NCI-H1417 (cell line): ENCODE measurements at regions not wholly inside any gene's neighbourhood (a gene's known extent, or its start where the extent isn't known, plus 50 kb on each side); places are given as distances from the start of the nearest gene placed in this dataset.

ENCODE experiments used
- DNase-seq, 3 experiments: peaks; one replicate each; lab custom pipeline; 2025; lab: John Stamatoyannopoulos, UW

GRCh38 chr3:188974856-188975599, 196.7 kb upstream of the TPRG1 start:
- DNase-seq, result no peak

DNA sequence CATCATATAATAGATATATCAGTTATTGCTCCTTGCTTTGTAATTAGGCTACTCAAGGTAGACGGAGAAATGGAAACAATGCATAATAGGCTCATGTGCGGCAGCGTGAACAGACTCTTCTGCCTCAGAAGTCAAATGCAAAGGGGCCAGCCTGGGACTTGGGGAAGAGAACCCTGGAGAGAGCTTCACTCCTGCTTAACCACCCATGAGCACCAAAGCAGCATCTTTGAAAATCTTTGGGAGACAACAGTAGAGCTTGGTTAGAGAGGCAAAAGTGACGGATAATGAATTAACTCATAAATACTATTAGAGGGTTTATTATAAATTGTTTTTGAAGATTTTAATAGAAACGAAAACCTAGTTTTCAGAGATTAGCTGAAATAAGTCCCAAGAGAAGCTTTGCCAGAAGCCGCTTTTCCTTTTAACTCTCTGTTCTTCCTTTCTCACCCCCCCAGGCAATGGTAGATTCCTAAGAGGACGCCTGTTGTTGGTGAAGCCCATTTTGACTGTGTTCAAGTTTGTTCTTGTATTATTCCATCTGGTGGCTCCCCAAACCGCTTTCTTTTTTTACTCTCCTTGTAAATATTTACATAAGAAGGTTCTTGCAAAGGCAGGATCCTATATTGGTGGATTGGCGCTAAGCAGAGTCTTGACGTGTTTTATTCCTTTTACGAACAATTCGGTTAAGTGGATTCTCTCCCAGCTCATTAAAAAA, 196.0 kb upstream of the TPRG1 start:
- peak in 2 of 3 experiments; percentile 50 to 74 for DNase-seq

GRCh38 chr3:188976407-188976806, 195.4 kb upstream of the TPRG1 start:
- no peak for DNase-seq

GRCh38 chr3:188978421-188979171, 193.2 kb upstream of the TPRG1 start:
- no peak for DNase-seq

DNA sequence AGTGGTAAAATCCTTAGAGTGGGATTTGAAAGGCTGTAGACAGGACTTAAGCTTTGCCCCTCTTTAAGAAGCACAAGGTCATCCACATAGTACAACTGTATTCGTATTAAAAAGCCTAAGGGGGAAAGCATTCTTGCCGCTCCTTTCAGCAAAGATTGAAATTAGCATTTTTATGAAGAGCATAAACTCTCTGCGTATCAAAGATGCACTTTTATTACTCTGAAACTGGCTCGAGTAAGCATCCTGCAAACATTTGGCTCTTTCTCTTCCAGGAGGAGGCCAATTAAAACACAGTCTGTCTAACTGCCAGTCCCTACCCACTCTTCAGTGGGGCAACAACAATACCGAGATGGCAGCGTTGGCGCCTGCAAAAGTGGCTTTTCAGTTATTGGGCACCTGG, 192.5 kb upstream of the TPRG1 start:
- DNase-seq, result no peak

GRCh38 chr3:188979669-188980310, 192.0 kb upstream of the TPRG1 start:
- no peak for DNase-seq

DNA sequence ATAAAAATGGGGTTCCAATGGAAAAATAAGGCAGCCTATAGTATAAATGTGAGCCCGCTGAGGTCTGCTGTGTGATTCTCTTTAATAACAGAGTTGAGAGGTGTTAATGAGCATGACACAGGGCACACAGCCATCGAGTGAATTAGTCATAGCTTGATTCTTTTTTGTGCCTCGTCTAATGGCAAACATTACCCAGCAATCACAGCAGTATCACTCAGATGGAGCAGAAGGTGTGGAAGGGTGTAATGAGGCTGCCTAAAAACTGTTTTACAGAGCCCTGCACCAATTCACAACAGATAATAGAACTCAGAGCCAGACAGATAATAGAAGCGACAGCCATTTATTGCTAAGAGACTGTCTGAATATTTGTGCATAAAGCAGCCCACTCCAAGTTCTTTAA, 178.6 kb upstream of the TPRG1 start:
- peak in 1 of 3 experiments; percentile 59 for DNase-seq

DNA sequence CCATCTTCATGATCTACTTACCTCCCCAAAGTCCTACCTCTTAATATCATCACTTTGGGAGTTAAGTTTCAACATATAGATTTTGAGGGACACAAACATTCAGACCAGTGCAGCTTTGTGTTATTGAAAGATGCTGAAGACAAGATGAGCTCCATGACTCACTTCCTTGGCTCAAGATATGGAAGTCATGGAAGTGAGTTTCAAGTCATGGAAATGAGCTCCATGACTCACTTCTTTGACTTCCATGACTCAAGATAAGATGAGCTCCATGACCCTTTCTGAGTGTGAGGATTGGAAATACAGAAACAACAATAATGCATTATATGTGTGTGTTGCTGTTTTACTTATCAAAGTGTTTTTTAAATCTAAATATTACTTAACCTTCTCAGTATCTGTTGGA, 170.2 kb upstream of the TPRG1 start:
- DNase-seq, result no peak

DNA sequence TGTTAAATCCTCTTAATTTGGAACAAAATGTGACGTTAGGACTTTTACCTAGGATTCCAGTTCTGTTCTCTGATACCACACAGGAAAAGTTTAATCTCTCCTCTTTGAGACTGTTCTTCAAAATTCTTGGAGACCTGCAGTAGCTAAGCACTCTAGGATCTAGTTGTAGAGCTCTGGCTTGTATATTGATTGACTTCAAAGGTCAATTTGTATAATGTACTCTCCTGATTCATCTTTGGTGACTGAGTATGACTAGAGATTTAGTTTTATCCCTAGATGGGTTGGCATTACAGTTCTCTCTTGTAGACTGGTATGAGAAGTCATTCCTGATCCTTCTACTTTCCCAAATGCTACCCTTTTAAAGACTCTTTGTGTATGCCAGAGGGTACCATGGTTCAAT, 168.4 kb upstream of the TPRG1 start:
- no peak for DNase-seq

DNA sequence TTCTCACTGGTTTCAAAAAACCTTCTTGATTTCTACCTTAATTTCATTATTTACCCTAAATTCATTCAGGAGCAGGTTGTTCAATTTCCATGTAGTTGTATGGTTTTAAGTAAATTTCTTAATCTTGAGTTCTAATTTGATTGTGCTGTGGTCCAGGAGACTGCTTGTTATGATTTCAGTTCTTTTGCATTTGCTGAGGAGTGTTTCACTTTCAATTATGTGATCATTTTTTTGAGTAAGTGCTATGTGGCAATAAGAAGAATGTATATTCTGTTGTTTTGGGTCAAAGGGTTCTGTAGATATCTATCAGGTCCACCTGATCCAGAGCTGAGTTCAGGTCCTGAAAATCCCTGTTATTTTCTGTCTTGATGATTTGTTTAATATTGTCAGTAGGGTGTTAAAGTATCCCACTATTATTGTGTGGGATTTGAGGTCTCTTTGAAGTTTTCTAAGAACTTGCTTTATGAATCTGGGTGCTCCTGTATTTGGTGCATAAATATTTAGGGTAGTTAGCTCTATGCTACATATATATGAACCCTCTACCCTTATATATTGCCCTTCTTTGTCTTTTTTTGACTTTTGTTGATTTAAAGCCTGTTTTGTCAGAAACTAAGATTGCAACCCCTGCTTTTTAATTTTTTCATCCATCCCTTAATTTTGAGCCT, 158.4 kb upstream of the TPRG1 start:
- DNase-seq, result no peak

- DNase-seq, result no peak
Observed at GRCh38 chr3:189014526-189014925, 157.2 kb upstream of the TPRG1 start.

- DNase-seq, result peak in 2 of 3 experiments; percentile 15 to 17
Observed at GRCh38 chr3:189022576-189023466, 148.9 kb upstream of the TPRG1 start.

DNA sequence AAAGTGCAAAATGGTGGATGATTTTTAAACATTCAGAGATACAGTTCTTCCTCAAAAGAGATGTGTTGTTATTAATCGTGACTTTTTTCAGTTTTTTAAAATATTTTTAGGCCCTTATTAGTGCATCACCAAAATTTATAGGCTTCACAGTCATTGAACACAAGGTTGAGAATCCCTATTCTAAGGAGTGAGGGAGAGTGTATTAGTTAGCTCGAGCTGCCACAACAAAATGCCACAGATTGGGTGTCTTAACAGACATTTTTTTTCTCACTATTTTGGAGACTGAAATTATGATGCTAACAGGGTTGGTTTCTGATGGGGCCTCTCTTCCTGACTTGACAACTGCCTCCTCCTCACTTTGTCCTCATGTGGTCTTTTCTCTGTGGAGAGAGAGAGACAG, 145.9 kb upstream of the TPRG1 start:
- no peak for DNase-seq

DNA sequence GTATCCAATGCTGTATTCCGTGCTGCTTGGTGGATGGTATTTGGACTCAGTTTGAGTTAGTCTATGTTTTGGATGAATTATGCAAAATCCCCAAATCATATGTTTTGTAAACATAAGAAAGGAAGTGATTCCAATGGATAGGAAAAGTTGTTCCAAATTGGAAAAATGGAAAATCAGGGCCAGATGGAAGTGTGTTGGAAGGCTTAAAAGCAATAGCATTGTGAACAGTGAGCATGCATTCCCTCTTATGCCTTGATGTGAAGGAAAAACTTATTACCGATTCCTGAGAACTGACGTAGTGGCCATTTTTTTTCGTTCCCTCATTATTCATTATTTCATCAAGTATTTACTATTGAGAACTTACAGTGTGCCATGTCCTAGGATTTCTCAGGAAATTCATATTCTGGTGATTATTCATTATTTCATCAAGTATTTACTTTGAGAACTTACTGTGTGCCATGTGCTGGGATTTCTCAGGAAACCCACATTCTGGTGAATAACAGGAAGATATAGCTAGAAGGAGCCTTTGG, 144.1 kb upstream of the TPRG1 start:
- DNase-seq, result no peak

- DNase-seq, result no peak
Observed at GRCh38 chr3:189038773-189039745, 132.7 kb upstream of the TPRG1 start.

DNA sequence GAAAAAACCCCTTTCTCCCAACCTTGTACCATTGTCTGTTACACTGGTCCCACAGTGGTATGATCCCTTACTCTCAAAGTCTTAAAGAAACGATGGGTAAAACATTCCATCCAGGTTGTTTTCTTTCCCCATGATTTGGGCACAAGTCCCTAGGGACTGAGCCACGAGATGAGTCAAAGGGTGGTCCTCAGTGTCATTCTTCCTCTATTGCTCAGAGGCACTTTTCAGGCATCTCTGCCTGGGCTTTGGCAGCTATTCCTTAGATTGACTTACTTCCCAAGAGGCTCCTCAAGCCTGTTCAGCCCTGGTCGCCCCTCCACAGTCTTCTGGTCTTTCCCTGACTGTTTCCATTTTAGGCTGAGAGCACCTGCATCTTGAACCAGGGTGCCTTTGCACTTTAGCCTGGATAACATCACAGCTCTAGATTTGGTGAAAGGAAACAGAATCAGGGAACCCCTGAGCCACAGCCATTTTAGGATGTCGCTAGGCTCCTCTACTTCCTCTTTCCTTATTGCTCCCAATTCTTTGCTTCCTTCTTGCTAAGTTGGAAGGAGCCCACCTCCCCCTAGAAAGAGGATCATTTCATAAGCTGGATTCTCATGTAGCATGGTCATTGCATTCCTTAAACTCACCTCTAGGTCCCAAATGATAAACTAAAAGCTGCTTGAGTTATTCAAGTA, 131.0 kb upstream of the TPRG1 start:
- no peak for DNase-seq

- peak; percentile 25 to 61 (median 53) for DNase-seq
Observed at GRCh38 chr3:189041482-189042090, 130.2 kb upstream of the TPRG1 start.

- no peak for DNase-seq
Observed at GRCh38 chr3:189042832-189043231, 128.9 kb upstream of the TPRG1 start.
